Neural progenitor cell (in vitro differentiated cells): ENCODE measurements at regions not wholly inside any gene's neighbourhood (a gene's known extent, or its start where the extent isn't known, plus 50 kb on each side); places are given as distances from the start of the nearest gene placed in this dataset.

Experiments
- CTCF ChIP-seq: fragments of 200-600 bp; sonication (generic); IDR thresholded peaks from 2 replicates; pipeline ENCODE4 v1.5.1; 2017; ENCODE audit warnings: antibody characterized with exemption, mild to moderate bottlenecking
- EZH2phosphoT487 ChIP-seq: fragments of 200-600 bp; sonication (generic); IDR thresholded peaks from 2 replicates; pipeline ENCODE4 v1.6.1; 2017; ENCODE audit warnings: antibody characterized with exemption

- TF ChIP-seq CTCF (no peak), EZH2phosphoT487 (no peak)
These were observed 62.7 kb upstream of the OR10AD1 start for GRCh38 chr12:48265777-48266176.
